Limb (tissue), 2 donors: ENCODE measurements at regions not wholly inside any gene's neighbourhood (a gene's known extent, or its start where the extent isn't known, plus 50 kb on each side); places are given as distances from the start of the nearest gene placed in this dataset.
"Not testable (repeated sequence)": the region's sequence is repeated elsewhere in the genome, so short reads cannot be mapped to it uniquely, and the experiment has no call there.

Experiments
- DNase-seq, 2 donors: peaks; one replicate each; pipeline ENCODE4 v3.0.0-alpha.2; 2016; ENCODE audit errors: extremely low spot score in 2 of 2

GRCh38 chr19:32022731-32023563, 322.5 kb upstream of the ZNF507 start:
- DNase-seq, result no peak

GRCh38 chr19:32023564-32023832, 321.9 kb upstream of the ZNF507 start:
- DNase-seq, result no peak

GRCh38 chr19:32029235-32029634, 316.2 kb upstream of the ZNF507 start:
- DNase-seq, result no peak

- DNase-seq, result no peak
Measured at GRCh38 chr19:32032561-32032960, 312.8 kb upstream of the ZNF507 start.

- DNase-seq, result no peak
Measured at GRCh38 chr19:32035626-32036025, 309.8 kb upstream of the ZNF507 start.

GRCh38 chr19:32038021-32038920, 307.1 kb upstream of the ZNF507 start:
- DNase-seq, result no peak

DNA sequence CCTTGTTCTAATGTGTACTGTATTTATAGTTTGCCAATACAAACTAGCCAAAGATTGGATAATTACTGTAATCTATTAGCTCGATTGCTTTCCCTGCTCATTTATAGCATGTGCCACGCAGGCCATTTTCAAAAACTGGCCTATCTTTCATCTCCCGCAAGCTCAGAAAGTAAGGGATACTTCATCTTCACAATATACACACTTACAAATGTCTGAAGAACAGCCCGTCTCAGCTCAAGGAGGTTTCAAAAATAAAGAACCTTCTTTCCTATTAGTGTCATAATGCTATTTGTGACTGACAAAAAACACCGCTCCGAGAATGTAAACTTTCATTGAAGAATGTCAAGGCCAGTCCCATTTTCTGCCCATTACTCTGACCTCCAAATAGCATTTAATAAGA, 306.4 kb upstream of the ZNF507 start:
- DNase-seq, result no peak

- DNase-seq, result no peak
Measured at GRCh38 chr19:32039440-32039839, 306.0 kb upstream of the ZNF507 start.

DNA sequence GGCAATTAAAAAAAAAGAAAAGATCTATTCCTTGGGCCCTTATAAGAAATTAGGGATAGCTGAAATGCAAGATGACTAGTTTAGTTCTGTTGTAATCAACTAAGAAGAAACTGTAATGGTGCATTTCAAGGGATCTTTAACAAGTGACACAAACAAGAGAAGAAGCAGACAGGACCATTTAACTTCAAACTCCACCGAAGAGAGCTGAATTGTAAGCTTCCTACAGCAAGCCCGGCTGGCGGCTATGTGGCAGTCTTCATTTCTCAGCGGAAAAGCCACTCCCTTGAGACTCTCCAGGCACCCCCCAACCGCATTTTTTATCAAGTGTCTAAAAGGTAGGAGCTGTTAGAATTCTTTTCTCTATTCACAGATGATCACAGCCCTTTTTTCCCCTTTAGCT, 305.2 kb upstream of the ZNF507 start:
- no peak for DNase-seq

GRCh38 chr19:32041681-32042292, 303.6 kb upstream of the ZNF507 start:
- DNase-seq, result peak; percentile 76 to 79

DNA sequence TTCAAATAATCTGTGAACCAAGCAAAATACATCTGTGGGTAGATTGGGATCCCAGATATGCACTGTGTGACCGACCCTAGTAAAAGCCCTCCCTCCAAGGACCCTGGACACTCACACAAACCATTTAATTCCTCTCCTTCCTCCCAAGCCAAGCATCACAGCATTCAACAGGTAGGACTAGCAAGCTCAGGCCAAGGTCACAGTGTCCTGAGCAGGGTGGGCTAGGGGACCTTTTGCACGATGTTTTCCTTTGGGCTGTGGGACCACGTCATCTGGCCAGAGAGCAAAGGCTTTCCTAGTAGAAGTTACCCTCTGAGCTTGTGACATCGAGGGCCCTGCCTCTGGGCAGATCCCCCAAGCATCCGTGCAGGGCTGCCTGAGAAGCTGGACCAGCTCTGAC, 297.6 kb upstream of the ZNF507 start:
- DNase-seq, result no peak

- DNase-seq, result no peak
Measured at GRCh38 chr19:32053376-32053775, 292.0 kb upstream of the ZNF507 start.

DNA sequence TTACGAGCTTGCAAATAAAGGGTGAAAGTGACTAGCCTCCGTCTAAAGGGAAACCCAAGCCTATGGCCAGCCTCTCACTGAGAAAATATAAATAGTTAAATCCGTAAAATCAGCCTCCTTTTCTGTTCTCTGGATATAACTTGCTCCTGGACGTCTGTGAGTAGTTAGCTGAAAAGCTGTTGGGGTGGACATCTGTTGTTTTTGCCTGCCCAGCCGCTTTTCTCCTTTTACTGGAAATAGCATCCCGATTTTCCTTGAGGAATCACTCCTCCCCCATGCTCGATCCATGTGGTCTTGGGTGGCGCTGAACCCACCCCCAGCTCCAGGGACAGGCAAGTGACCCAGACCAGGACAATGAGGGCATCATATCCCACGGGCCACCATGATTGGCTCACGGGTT, 291.5 kb upstream of the ZNF507 start:
- no peak for DNase-seq

DNA sequence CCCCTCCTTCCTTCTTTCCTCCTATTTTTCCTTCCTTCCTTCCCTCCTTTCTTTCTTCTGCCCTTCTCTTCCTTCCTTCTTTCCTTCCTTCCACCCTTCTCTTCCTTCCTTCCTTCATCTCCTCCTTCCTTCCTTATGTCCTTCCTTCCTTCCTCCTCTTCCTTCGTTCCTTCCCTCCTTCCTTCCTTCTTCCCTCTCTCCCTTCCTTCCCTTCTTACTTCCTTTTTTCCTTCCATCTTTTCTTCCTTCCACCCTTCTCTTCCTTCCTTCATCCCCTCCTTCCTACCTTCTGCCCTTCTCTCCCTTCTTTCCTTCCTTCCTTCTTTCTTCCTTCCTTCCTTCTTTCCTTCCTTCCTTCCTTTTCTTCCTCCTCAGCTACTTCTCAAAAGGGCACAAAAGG, 287.3 kb upstream of the ZNF507 start:
- no peak for DNase-seq

GRCh38 chr19:32061315-32061714, 284.1 kb upstream of the ZNF507 start:
- DNase-seq, result no peak

DNA sequence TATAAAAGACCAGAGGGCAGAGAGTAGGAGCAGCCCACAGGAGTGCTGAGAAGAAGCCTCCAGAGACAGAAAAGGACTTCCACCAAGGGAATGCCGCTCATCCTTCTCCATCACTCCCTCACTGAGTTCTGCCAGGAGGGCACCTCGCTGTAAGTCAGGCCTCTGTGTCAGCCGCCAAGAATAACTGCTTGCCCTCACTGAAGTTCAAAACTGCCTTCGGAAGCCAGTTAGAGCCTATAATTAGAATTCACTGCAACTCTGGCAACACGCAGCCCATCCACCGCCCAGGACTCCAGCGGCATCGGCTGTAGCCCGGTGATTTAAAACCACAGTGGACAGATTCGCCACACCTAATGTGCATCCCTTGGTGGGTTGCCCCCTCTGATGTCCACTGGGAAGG, 281.8 kb upstream of the ZNF507 start:
- DNase-seq, result no peak

GRCh38 chr19:32066056-32066455, 279.4 kb upstream of the ZNF507 start:
- DNase-seq, result no peak

DNA sequence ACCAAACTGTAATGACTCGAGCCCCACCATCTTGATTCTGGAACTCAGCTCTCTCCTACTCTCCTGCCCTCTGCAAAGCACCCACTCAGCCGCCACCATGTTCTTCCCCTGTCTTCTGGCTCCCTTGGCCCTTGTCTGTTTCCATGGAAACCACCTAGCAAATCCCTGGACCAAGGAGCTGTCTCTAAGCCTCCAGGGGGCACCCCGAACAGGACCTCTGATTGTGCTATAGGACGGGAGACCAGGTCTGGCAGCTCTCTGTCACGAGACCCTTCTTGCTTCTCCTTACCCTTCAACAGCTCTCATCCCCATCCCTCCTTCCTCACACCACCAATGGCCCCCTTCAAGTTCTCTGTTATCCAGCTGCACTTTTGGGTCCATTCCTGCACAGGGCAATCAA, 277.7 kb upstream of the ZNF507 start:
- DNase-seq, result no peak

- no peak for DNase-seq
Measured at GRCh38 chr19:32068793-32069192, 276.6 kb upstream of the ZNF507 start.

DNA sequence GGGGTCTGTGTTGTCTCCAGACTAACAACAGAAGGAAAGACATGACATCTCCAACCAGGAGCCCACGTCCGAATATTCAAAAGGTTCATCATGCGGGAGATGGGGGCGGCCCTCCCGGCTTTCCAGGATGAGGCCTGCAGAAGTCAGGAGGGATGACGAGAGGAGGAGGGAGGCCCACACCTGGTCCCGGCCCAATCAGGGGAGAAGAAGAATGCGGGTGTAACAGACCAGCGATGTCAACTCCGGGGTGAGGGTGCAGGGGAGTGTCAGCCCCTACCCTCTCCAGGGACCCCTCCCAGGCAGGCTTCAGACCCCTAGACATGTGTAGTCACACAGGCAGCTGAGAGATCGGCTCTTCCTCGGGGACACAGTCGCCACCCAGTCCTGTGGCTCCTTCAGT, 275.3 kb upstream of the ZNF507 start:
- no peak for DNase-seq

GRCh38 chr19:32082028-32082427, 263.4 kb upstream of the ZNF507 start:
- DNase-seq, result no peak

DNA sequence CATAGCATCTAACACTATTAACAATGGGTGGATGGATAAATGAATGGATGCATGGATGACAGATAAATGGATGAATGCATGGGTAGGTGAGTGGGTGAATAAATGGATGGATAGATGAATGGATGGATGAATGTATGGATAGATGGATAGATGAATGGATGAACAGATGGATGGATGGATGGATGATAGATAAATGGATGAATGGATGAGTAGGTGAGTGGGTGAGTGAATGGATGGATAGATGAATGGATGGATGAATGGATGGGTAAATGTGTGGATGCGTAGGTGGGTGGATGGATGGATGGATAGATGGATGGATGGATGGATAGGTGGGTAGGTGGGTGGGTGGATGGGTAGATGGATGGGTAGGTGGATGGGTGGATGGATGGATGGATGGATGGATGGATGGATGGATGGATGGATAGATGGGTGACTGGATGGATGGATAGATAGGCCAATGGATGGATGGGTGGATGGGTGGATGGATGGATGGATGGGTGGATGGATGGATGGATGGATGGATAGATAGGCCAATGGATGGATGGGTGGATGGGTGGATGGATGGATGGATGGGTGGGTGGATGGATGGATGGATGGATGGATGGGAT, 260.6 kb upstream of the ZNF507 start:
- DNase-seq, result not testable (repeated sequence)
